GM18498 (cell line): ENCODE measurements at regions not wholly inside any gene's neighbourhood (a gene's known extent, or its start where the extent isn't known, plus 50 kb on each side); places are given as distances from the start of the nearest gene placed in this dataset.
"Not testable (repeated sequence)": the region's sequence is repeated elsewhere in the genome, so short reads cannot be mapped to it uniquely, and the experiment has no call there.

Experiments
- ATAC-seq: cut with Tn5 transposase; IDR thresholded peaks from one replicate; pipeline ENCODE4 v1.9.1; 2021; ENCODE audit warnings: mild to moderate bottlenecking, moderate library complexity; ENCODE audit not compliant: unreplicated experiment

- no peak for ATAC-seq
Observed at GRCh38 chr4:173475751-173476150, 54.3 kb downstream of the HAND2 start.

GRCh38 chr4:173469622-173470021 is 60.4 kb downstream of the HAND2 start:
- no peak for ATAC-seq

GRCh38 chr4:173468314-173468713 is 61.7 kb downstream of the HAND2 start:
- ATAC-seq, result no peak

DNA sequence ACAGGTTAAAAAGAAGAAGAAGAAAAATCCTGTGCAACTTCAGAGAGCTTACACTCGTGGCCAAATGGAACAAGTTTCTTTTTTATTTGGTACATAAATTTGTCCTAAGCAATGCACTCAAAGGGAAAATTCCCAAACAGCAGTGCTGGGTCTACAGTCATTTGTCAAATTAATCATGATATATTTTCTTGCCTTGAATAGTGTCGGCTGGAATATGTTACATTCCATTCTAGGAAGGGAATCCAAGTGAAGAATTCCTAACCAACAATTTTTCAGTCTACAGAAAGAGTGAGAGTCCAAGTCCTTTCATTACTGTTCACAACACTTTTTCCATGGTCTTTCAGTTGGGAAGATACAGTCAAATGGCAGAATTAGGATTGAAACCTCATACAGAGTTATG is 63.9 kb downstream of the HAND2 start:
- ATAC-seq, result no peak

- ATAC-seq, result no peak
Observed at GRCh38 chr4:173464481-173464880, 65.5 kb downstream of the HAND2 start.

GRCh38 chr4:173463816-173464215 is 64.9 kb upstream of the SCRG1 start:
- ATAC-seq, result no peak

DNA sequence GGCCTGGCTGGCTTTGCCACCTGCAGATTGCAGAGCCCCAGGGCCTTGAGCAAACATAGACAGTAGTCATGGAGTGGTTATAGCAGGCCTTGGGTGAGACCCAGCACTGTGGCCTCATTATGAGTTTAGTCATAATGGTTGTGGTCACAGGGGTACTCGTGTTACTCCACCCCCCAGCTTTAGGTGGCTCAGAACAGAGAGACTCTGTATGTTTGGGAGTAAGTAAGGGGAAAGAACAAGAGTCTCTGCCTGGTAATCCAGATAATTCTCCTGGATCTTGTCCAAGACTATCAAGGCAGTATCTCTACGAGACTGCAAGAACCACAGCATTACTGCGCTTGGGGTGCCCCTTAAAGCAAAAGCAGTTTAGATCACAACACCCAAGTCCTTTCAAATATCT is 62.3 kb upstream of the SCRG1 start:
- ATAC-seq, result no peak

DNA sequence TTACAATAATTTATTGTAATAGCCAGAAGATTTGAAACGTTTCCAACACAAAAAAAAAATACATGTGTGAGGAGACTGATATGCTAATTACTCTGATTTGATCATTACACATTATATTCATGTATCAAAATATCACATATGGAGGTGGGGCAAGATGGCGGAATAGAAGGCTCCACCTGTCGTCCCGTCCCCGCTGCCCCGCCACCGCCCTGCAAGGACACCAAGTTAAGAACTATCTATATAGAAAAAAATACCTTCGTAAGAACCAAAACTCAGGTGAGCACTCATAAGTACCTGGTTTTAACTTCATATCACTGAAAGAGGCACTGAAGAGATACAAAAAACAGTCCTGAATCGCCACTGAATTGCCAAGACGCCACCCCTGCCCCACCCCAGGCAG is 60.9 kb upstream of the SCRG1 start:
- ATAC-seq, result no peak

DNA sequence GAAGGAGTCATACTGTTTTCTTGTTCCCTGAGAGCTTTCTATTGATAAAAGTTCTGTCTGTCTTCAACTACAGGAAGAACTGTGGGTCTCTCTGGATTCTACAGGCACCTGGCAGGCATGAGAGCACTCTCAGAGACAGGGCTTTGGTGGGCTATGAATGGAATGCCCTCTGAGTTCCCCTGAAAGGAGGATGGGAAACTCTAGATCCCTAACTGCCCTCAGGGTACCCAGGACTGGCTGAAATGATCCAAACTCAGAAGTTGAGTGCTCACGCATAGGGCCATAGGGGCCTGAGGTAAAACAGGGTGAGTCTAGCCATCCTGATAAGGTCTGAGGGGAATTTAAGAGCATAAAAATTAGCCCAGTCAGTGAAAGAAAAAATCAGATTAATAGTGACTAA is 59.0 kb upstream of the SCRG1 start:
- ATAC-seq, result no peak

DNA sequence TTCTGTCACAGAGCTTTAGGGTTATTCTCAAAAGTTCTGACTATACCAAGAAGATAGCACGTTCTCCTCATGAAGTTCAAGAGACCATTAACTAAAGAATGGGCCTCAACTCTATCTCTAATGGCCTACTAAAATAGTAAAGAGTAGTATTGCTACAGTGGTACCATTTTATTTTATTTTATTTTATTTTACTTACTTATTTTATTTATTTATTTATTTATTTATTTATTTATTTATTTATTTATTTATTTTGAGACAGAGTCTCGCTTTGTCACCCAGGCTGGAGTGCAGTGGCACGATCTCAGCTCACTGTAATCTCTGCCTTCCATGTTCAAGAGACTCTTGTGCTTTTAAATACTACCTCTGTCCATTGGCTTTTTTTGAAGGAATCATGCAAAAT is 52.5 kb upstream of the SCRG1 start:
- ATAC-seq, result not testable (repeated sequence)

- no peak for ATAC-seq
Observed at GRCh38 chr4:173450281-173450680, 51.4 kb upstream of the SCRG1 start.

- no peak for ATAC-seq
Observed at GRCh38 chr4:173449380-173449717, 50.4 kb upstream of the SCRG1 start.

GRCh38 chr4:173448608-173449379 is 49.9 kb upstream of the SCRG1 start:
- ATAC-seq, result peak; percentile 53
